Bronchial epithelial cell (primary cell): ENCODE measurements at regions not wholly inside any gene's neighbourhood (a gene's known extent, or its start where the extent isn't known, plus 50 kb on each side); places are given as distances from the start of the nearest gene placed in this dataset.
A peak's percentile ranks its signal among the peaks of the same experiment; 100 is the strongest.

Experiments used
- DNase-seq: peaks from one replicate; pipeline ENCODE4 v3.0.0-alpha.2; 2010; ENCODE audit warnings: low read depth
- FAIRE-seq: peaks from 2 replicates; lab custom pipeline; 2011; peaks lifted over from hg19 to GRCh38; lab: Jason Lieb, UNC
- H3K27me3 ChIP-seq: 2 replicates; pipeline ENCODE4 v1.5.1; 2011; ENCODE audit warnings: low read length; ENCODE audit not compliant: control insufficient read depth, insufficient read depth
- H3K36me3 ChIP-seq: 2 replicates; pipeline ENCODE4 v1.5.1; 2011; ENCODE audit warnings: low read length; ENCODE audit not compliant: control insufficient read depth, insufficient read depth
- H3K4me3 ChIP-seq: 2 replicates; pipeline ENCODE4 v1.5.1; 2011; ENCODE audit warnings: mild to moderate bottlenecking, low read depth, low read length, control low read depth
- CTCF ChIP-seq: IDR thresholded peaks from 2 replicates; pipeline ENCODE4 v1.5.1; 2011; ENCODE audit warnings: mild to moderate bottlenecking, moderate library complexity, low read length, control low read depth, inconsistent platforms; ENCODE audit not compliant: insufficient read depth, severe bottlenecking

- no peak for FAIRE-seq
- DNase-seq, result peak; percentile 80
- H3K27me3 ChIP-seq, result no peaks in the 10 kb centered on the region
- no peak for TF ChIP-seq CTCF
- no peaks in the 10 kb centered on the region for H3K36me3 ChIP-seq
- H3K4me3 ChIP-seq, result no peak overlapping the region
Observed at GRCh38 chr1:29380532-29380931, 144.2 kb downstream of the PTPRU start.

GRCh38 chr1:29379443-29380073 lies 143.2 kb downstream of the PTPRU start:
- no peak overlapping the region for H3K4me3 ChIP-seq
- H3K36me3 ChIP-seq, result no peaks in the 10 kb centered on the region
- H3K27me3 ChIP-seq, result no peaks in the 10 kb centered on the region
- TF ChIP-seq CTCF, result peak; percentile 57
- DNase-seq (peak; percentile 44), FAIRE-seq (no peak)
